B cell (primary cell): ENCODE measurements at regions not wholly inside any gene's neighbourhood (a gene's known extent, or its start where the extent isn't known, plus 50 kb on each side); places are given as distances from the start of the nearest gene placed in this dataset.

Experiments used
- ATAC-seq: fragments of 200-7000 bp; cut with Tn5 transposase; one replicate; pipeline ENCODE4 v1.10.0; 2021; ENCODE audit warnings: low read depth, mild to moderate bottlenecking, moderate number of reproducible peaks, moderate library complexity
- CTCF ChIA-PET: fragments of 350-600 bp; sonication (Branson Sonifier 250); formaldehyde crosslinking; loops from one replicate; lab custom pipeline; 2021; ENCODE audit warnings: antibody characterized with exemption, inconsistent platforms; lab: Charles Lee
- POLR2A ChIA-PET: fragments of 350-600 bp; sonication (Branson Sonifier 250); formaldehyde crosslinking; loops from one replicate; lab custom pipeline; 2021; ENCODE audit warnings: antibody characterized with exemption; lab: Charles Lee
- DNase-seq: peaks from one replicate; pipeline ENCODE4 v3.0.0; 2013
- H2AFZ ChIP-seq: 2 replicates; pipeline ENCODE4 v1.6.1; 2012; ENCODE audit warnings: mild to moderate bottlenecking, low read depth, low read length; ENCODE audit not compliant: insufficient read depth, poor library complexity, severe bottlenecking
- H3K27ac ChIP-seq, 2 donors: 1 replicate in 1 of 2; 2 replicates in 1 of 2; pipeline ENCODE4 v1.5.1; 2012 to 2013; ENCODE audit warnings: low read length in 2 of 2, mild to moderate bottlenecking in 2 of 2, moderate library complexity in 1 of 2
- H3K27me3 ChIP-seq, 4 experiments: fragments of 200-600 bp in 1 of 4; sonication (generic) in 1 of 4; replicated peaks in 1 of 4; 1 replicate in 2 of 4; 2 replicates in 2 of 4; pipeline versions ENCODE4 v1.6.1 to v1.7.0; 2013 to 2016; ENCODE audit warnings: low read length in 3 of 4, mild to moderate bottlenecking in 2 of 4, mixed read lengths in 1 of 4, moderate library complexity in 1 of 4; ENCODE audit not compliant: insufficient read depth in 4 of 4, control insufficient read depth in 3 of 4; ENCODE audit errors: control extremely low read depth in 1 of 4
- H3K36me3 ChIP-seq, 2 experiments: replicated peaks in 1 of 2; 1 replicate in 1 of 2; 2 replicates in 1 of 2; pipeline versions ENCODE4 v1.6.1 to v1.7.1; 2013; ENCODE audit warnings: low read length in 1 of 2; ENCODE audit not compliant: insufficient read depth in 2 of 2, control insufficient read depth in 1 of 2; ENCODE audit errors: control extremely low read depth in 1 of 2, extremely low read depth in 1 of 2
- H3K4me1 ChIP-seq, 2 donors: fragments of 200-600 bp in 1 of 2; sonication (generic) in 1 of 2; 1 replicate in 1 of 2; 2 replicates in 1 of 2; pipeline versions ENCODE4 v1.5.1 to v1.6.1; 2013 to 2017; ENCODE audit warnings: low read length in 2 of 2; ENCODE audit not compliant: control insufficient read depth in 2 of 2, insufficient read depth in 2 of 2
- H3K4me2 ChIP-seq: replicated peaks from 2 replicates; pipeline ENCODE3; 2012; ENCODE audit warnings: mild to moderate bottlenecking, low read depth, low read length; ENCODE audit not compliant: poor library complexity, severe bottlenecking
- H3K4me3 ChIP-seq, 5 experiments: fragments of 200-600 bp in 1 of 5; sonication (generic) in 1 of 5; 1 replicate in 3 of 5; 2 replicates in 2 of 5; pipeline versions ENCODE4 v1.5.1 to v1.7.0; 2011 to 2016; ENCODE audit warnings: low read length in 4 of 5, mild to moderate bottlenecking in 4 of 5, low read depth in 2 of 5, control low read depth in 1 of 5, moderate library complexity in 1 of 5; ENCODE audit not compliant: insufficient read depth in 1 of 5; ENCODE audit errors: control extremely low read depth in 1 of 5, extremely low read depth in 1 of 5
- H3K79me2 ChIP-seq: fragments of 200-600 bp; sonication (generic); one replicate; pipeline ENCODE4 v1.6.0; 2016; ENCODE audit warnings: low read length; ENCODE audit not compliant: control insufficient read depth, insufficient read depth
- H3K9ac ChIP-seq: fragments of 200-600 bp; sonication (generic); 2 replicates; pipeline ENCODE4 v1.6.1; 2017; ENCODE audit warnings: mild to moderate bottlenecking, low read length, moderate library complexity
- H3K9me3 ChIP-seq, 3 donors: one replicate each; pipeline versions ENCODE4 v1.6.1 to v1.7.1; 2013; ENCODE audit warnings: low read length in 2 of 3; ENCODE audit not compliant: control insufficient read depth in 2 of 3, insufficient read depth in 1 of 3; ENCODE audit errors: control extremely low read depth in 1 of 3
- H4K20me1 ChIP-seq: 2 replicates; pipeline ENCODE4 v1.6.0; 2012; ENCODE audit warnings: mild to moderate bottlenecking, low read length; ENCODE audit not compliant: insufficient read depth, control insufficient read depth, poor library complexity, severe bottlenecking
- H3K27ac Mint-ChIP-seq: one replicate; pipeline ENCODE4 v1.8.0; 2021; ENCODE audit warnings: mixed read lengths
- H3K27me3 Mint-ChIP-seq: one replicate; pipeline ENCODE4 v1.8.0; 2021; ENCODE audit warnings: mixed read lengths
- H3K4me1 Mint-ChIP-seq: one replicate; pipeline ENCODE4 v1.8.0; 2021; ENCODE audit warnings: mixed read lengths
- H3K4me3 Mint-ChIP-seq: one replicate; pipeline ENCODE4 v1.8.0; 2021; ENCODE audit warnings: mixed read lengths
- H3K9me3 Mint-ChIP-seq: one replicate; pipeline ENCODE4 v1.8.0; 2022; ENCODE audit warnings: mixed read lengths; ENCODE audit not compliant: insufficient read depth
- CTCF ChIP-seq: fragments of 200-600 bp; IDR thresholded peaks from one replicate; pipeline ENCODE4 v1.8.0; 2022; ENCODE audit warnings: antibody characterized with exemption, mild to moderate bottlenecking
- EZH2 ChIP-seq: IDR thresholded peaks from 2 replicates; pipeline ENCODE4 v1.6.1; 2012; ENCODE audit warnings: borderline replicate concordance, low read depth, mild to moderate bottlenecking, moderate library complexity, low read length; ENCODE audit not compliant: insufficient read depth, poor library complexity, severe bottlenecking
- WGBS: methylation state at CpG from one replicate; pipeline ENCODE4 v1.1.5; 2013; ENCODE audit warnings: missing lambda C conversion rate; ENCODE audit not compliant: insufficient coverage; 5-methylcytosine and 5-hydroxymethylcytosine counted together
- intact Hi-C: fragments of 100-400 bp; cut with micrococcal nuclease; formaldehyde crosslinking; loops from one replicate; pipeline ENCODE4 v1.10.0; 2022

- no peak overlapping the region for H3K9ac ChIP-seq
- no peaks in the 10 kb centered on the region for H3K36me3 ChIP-seq
- no peaks in the 10 kb centered on the region for H3K79me2 ChIP-seq
- no peak overlapping the region for H2AFZ ChIP-seq
- H3K4me1 ChIP-seq: no peaks in the 10 kb centered on the region
- Mint-ChIP-seq H3K27me3 (no peaks in the 10 kb centered on the region), H3K4me1 (no peaks in the 10 kb centered on the region), H3K27ac (no peak overlapping the region), H3K4me3 (no peak overlapping the region), H3K9me3 (no peaks in the 10 kb centered on the region)
- H4K20me1 ChIP-seq: no peaks in the 10 kb centered on the region
- no peak overlapping the region for H3K27ac ChIP-seq
- peaks cover 0 to 5% (median 1%) of the 10 kb centered on the region in 3 donors for H3K9me3 ChIP-seq
- WGBS: no CpG with 5 or more reads among the region's 7 CpGs
- ATAC-seq: no peak
- intact Hi-C loops: no loop called here
- ChIA-PET CTCF (no interaction called here), POLR2A (no interaction called here)
- H3K27me3 ChIP-seq: no peaks in the 10 kb centered on the region
- H3K4me3 ChIP-seq: no peak overlapping the region
- DNase-seq: no peak
- TF ChIP-seq EZH2 (no peak), CTCF (no peak)
- H3K4me2 ChIP-seq: no peak overlapping the region
Measured at GRCh38 chr1:170831276-170831675, 104.1 kb upstream of the MROH9 start.

GRCh38 chr1:170836141-170836540 is 99.2 kb upstream of the MROH9 start:
- Mint-ChIP-seq H3K27me3 (no peaks in the 10 kb centered on the region), H3K27ac (no peak overlapping the region), H3K4me3 (no peak overlapping the region), H3K4me1 (no peaks in the 10 kb centered on the region), H3K9me3 (no peaks in the 10 kb centered on the region)
- ATAC-seq: no peak
- no peak overlapping the region for H3K4me3 ChIP-seq
- no peaks in the 10 kb centered on the region for H3K36me3 ChIP-seq
- H3K9ac ChIP-seq: no peak overlapping the region
- H4K20me1 ChIP-seq: no peaks in the 10 kb centered on the region
- H3K27ac ChIP-seq: no peak overlapping the region
- DNase-seq: no peak
- CTCF ChIA-PET: no interaction called here
- H3K4me2 ChIP-seq: no peak overlapping the region
- intact Hi-C loops: no loop called here
- no peaks in the 10 kb centered on the region for H3K79me2 ChIP-seq
- POLR2A ChIA-PET: no interaction called here
- TF ChIP-seq CTCF: no peak
- TF ChIP-seq EZH2: no peak
- no peaks in the 10 kb centered on the region for H3K27me3 ChIP-seq
- H3K4me1 ChIP-seq: no peaks in the 10 kb centered on the region
- no peak overlapping the region for H2AFZ ChIP-seq
- H3K9me3 ChIP-seq: peaks cover 0 to 5% (median 0%) of the 10 kb centered on the region in 3 donors
